Gastroesophageal sphincter (tissue), 4 donors: ENCODE measurements at regions not wholly inside any gene's neighbourhood (a gene's known extent, or its start where the extent isn't known, plus 50 kb on each side); places are given as distances from the start of the nearest gene placed in this dataset.
"Not testable (repeated sequence)": the region's sequence is repeated elsewhere in the genome, so short reads cannot be mapped to it uniquely, and the experiment has no call there.

Experiments
- ATAC-seq: fragments of 150-250 bp; one replicate; pipeline ENCODE4 v1.9.1; 2016; ENCODE audit warnings: mild to moderate bottlenecking, moderate library complexity
- H3K27ac ChIP-seq, 4 donors: fragments of 200-600 bp; sonication (generic) in 3 of 4; 1 replicate in 3 of 4; 2 replicates in 1 of 4; pipeline ENCODE4 v1.5.1; 2016 to 2019
- H3K27me3 ChIP-seq: fragments of 200-600 bp; sonication (generic); one replicate; pipeline ENCODE4 v1.5.1; 2019
- H3K36me3 ChIP-seq, 2 donors: fragments of 200-600 bp; sonication (generic); one replicate each; pipeline ENCODE4 v1.5.1; 2019; ENCODE audit warnings: control low read depth in 1 of 2
- H3K4me1 ChIP-seq, 3 donors: fragments of 200-600 bp; sonication (generic); 1 replicate in 2 of 3; 2 replicates in 1 of 3; pipeline ENCODE4 v1.5.1; 2016 to 2019; ENCODE audit warnings: control low read depth in 2 of 3
- H3K4me3 ChIP-seq, 2 donors: fragments of 200-600 bp; sonication (generic); one replicate each; pipeline ENCODE4 v1.5.1; 2019; ENCODE audit warnings: mild to moderate bottlenecking in 1 of 2, moderate library complexity in 1 of 2
- H3K9me3 ChIP-seq, 3 donors: fragments of 200-600 bp; sonication (generic); one replicate each; pipeline ENCODE4 v1.5.1; 2017 to 2019; ENCODE audit warnings: control low read depth in 2 of 3
- CTCF ChIP-seq, 4 experiments: fragments of 200-600 bp in 2 of 4; fragments of 450-650 bp in 2 of 4; sonication (generic) in 1 of 4; IDR thresholded peaks; one replicate each; pipeline ENCODE4 v1.5.1; 2017 to 2019; ENCODE audit warnings: antibody characterized with exemption in 4 of 4, mild to moderate bottlenecking in 2 of 4, moderate library complexity in 2 of 4
- EP300 ChIP-seq: sonication (generic); formaldehyde crosslinking; IDR thresholded peaks from one replicate; pipeline ENCODE4 v1.6.1; 2017; ENCODE audit warnings: antibody characterized with exemption, mild to moderate bottlenecking
- POLR2A ChIP-seq, 2 donors: fragments of 450-650 bp; IDR thresholded peaks; one replicate each; pipeline ENCODE4 v1.6.1; 2017; ENCODE audit warnings: antibody characterized with exemption in 2 of 2, mild to moderate bottlenecking in 2 of 2, moderate library complexity in 1 of 2
- POLR2AphosphoS5 ChIP-seq: sonication (generic); formaldehyde crosslinking; IDR thresholded peaks from one replicate; pipeline ENCODE4 v1.6.1; 2017; ENCODE audit warnings: antibody characterized with exemption
- WGBS, 2 donors: methylation state at CpG; one replicate each; pipeline ENCODE4 v1.1.5; 2018; ENCODE audit warnings: low coverage in 1 of 2; 5-methylcytosine and 5-hydroxymethylcytosine counted together

- no peak overlapping the region for H3K27ac ChIP-seq
- no peak for ATAC-seq
- H3K4me1 ChIP-seq: no peaks in the 10 kb centered on the region
- H3K4me3 ChIP-seq: no peak overlapping the region
- no peak for TF ChIP-seq POLR2A (IDR thresholded peaks at IDR 0.05)
- no peak for TF ChIP-seq CTCF (IDR thresholded peaks at IDR 0.05)
- no peak for TF ChIP-seq EP300
- no peak for TF ChIP-seq POLR2AphosphoS5
- 70 to 80% methylated on average over 1 of the region's 1 CpG for WGBS, 2 donors
- no peaks in the 10 kb centered on the region for H3K36me3 ChIP-seq
- H3K9me3 ChIP-seq: no peaks in the 10 kb centered on the region
- no peaks in the 10 kb centered on the region for H3K27me3 ChIP-seq
Measured at GRCh38 chr10:89978081-89978480, 276.7 kb downstream of the KIF20B start.

GRCh38 chr10:89979726-89980125 is 278.3 kb downstream of the KIF20B start:
- Histone ChIP-seq H3K4me3 (no peak overlapping the region), H3K4me1 (no peaks in the 10 kb centered on the region), H3K27me3 (no peaks in the 10 kb centered on the region), H3K36me3 (no peaks in the 10 kb centered on the region), H3K27ac (no peak overlapping the region), H3K9me3 (no peaks in the 10 kb centered on the region)
- 57 to 100% methylated on average over 1 of the region's 1 CpG for WGBS, 2 donors
- TF ChIP-seq EP300 (no peak), CTCF (IDR thresholded peaks at IDR 0.05) (no peak), POLR2A (IDR thresholded peaks at IDR 0.05) (no peak), POLR2AphosphoS5 (no peak)
- no peak for ATAC-seq

- no peaks in the 10 kb centered on the region for H3K36me3 ChIP-seq
- 67 to 100% methylated on average over 1 of the region's 2 CpGs for WGBS, 2 donors
- H3K9me3 ChIP-seq: no peaks in the 10 kb centered on the region
- no peak for ATAC-seq
- H3K27ac ChIP-seq: no peak overlapping the region
- H3K27me3 ChIP-seq: no peaks in the 10 kb centered on the region
- H3K4me1 ChIP-seq: no peaks in the 10 kb centered on the region
- TF ChIP-seq POLR2AphosphoS5: no peak
- no peak for TF ChIP-seq EP300
- TF ChIP-seq CTCF (IDR thresholded peaks at IDR 0.05): no peak
- TF ChIP-seq POLR2A (IDR thresholded peaks at IDR 0.05): no peak
- no peak overlapping the region for H3K4me3 ChIP-seq
Measured at GRCh38 chr10:89980166-89980565, 278.8 kb downstream of the KIF20B start.

GRCh38 chr10:89981891-89982290 is 280.5 kb downstream of the KIF20B start:
- no peak for ATAC-seq
- no peak overlapping the region for H3K4me3 ChIP-seq
- no peak overlapping the region for H3K27ac ChIP-seq
- 4 to 6% methylated on average over 3 of the region's 3 CpGs for WGBS, 2 donors
- H3K9me3 ChIP-seq: no peaks in the 10 kb centered on the region
- TF ChIP-seq POLR2AphosphoS5 (no peak), POLR2A (IDR thresholded peaks at IDR 0.05) (no peak), CTCF (IDR thresholded peaks at IDR 0.05) (no peak), EP300 (no peak)
- H3K27me3 ChIP-seq: no peaks in the 10 kb centered on the region
- H3K4me1 ChIP-seq: no peaks in the 10 kb centered on the region
- no peaks in the 10 kb centered on the region for H3K36me3 ChIP-seq

- no peak for TF ChIP-seq POLR2A (IDR thresholded peaks at IDR 0.05)
- TF ChIP-seq EP300: no peak
- TF ChIP-seq POLR2AphosphoS5: no peak
- no peak for TF ChIP-seq CTCF (IDR thresholded peaks at IDR 0.05)
- no peaks in the 10 kb centered on the region for H3K27me3 ChIP-seq
- no peak overlapping the region for H3K27ac ChIP-seq
- WGBS, 2 donors: 45 to 52% methylated on average over 7 of the region's 7 CpGs
- no peaks in the 10 kb centered on the region for H3K4me1 ChIP-seq
- H3K36me3 ChIP-seq: no peaks in the 10 kb centered on the region
- no peaks in the 10 kb centered on the region for H3K9me3 ChIP-seq
- no peak for ATAC-seq
- no peak overlapping the region for H3K4me3 ChIP-seq
Measured at GRCh38 chr10:89985446-89985845, 284.1 kb downstream of the KIF20B start.

- H3K36me3 ChIP-seq, H3K4me3 ChIP-seq, H3K27ac ChIP-seq, ATAC-seq, H3K9me3 ChIP-seq, H3K27me3 ChIP-seq, H3K4me1 ChIP-seq: not testable (repeated sequence)
Measured at GRCh38 chr10:89988361-89988760, 287.0 kb downstream of the KIF20B start.
